K562 (cell line): ENCODE measurements at regions not wholly inside any gene's neighbourhood (a gene's known extent, or its start where the extent isn't known, plus 50 kb on each side); places are given as distances from the start of the nearest gene placed in this dataset.

ENCODE experiments used
- NBN ChIP-seq: fragments of 450-650 bp; IDR thresholded peaks from 2 replicates; pipeline ENCODE4 v1.6.1; 2016; ENCODE audit warnings: low read depth, mild to moderate bottlenecking
- NFIC ChIP-seq: fragments of 450-650 bp; IDR thresholded peaks from 2 replicates; pipeline ENCODE4 v1.6.1; 2017; ENCODE audit warnings: mild to moderate bottlenecking, inconsistent platforms
- RAD21 ChIP-seq, 2 experiments: fragments of 250-450 bp in 1 of 2; fragments of 450-650 bp in 1 of 2; sonication (Bioruptor Pico) in 1 of 2; formaldehyde crosslinking in 1 of 2; IDR thresholded peaks in 1 of 2; conservative IDR thresholded peaks in 1 of 2; 2 replicates each; pipeline versions ENCODE4 v1.4.0 to v1.8.0; 2020 to 2022; ENCODE audit warnings: mild to moderate bottlenecking in 2 of 2, moderate library complexity in 1 of 2
- SRSF9 ChIP-seq: fragments of 200-400 bp; formaldehyde crosslinking; IDR thresholded peaks from 2 replicates; pipeline ENCODE4 v1.6.1; 2017; ENCODE audit warnings: low read depth, low read length, borderline replicate concordance
- ZNF707 ChIP-seq: fragments of 250-450 bp; sonication (Bioruptor Pico); conservative IDR thresholded peaks from 2 replicates; pipeline ENCODE4 v1.8.0; 2022; ENCODE audit warnings: inconsistent platforms, mild to moderate bottlenecking, moderate library complexity
- TF ChIP-seq, protein P1 (sequence below), 3 experiments: IDR thresholded peaks in 2 of 3; conservative IDR thresholded peaks in 1 of 3; 2 replicates each; pipeline ENCODE4 v1.5.1; 2011 to 2012; ENCODE audit warnings: low read length in 3 of 3, mild to moderate bottlenecking in 3 of 3, control low read depth in 2 of 3, improper control_type of control experiment in 1 of 3, inconsistent platforms in 1 of 3, low read depth in 1 of 3, mixed read lengths in 1 of 3, moderate library complexity in 1 of 3; ENCODE audit not compliant: insufficient read depth in 2 of 3
- TF ChIP-seq, protein P2 (sequence below): sonication (generic); formaldehyde crosslinking; IDR thresholded peaks from 2 replicates; pipeline ENCODE4 v1.5.0; 2020; ENCODE audit warnings: missing genetic modification reagents

DNA sequence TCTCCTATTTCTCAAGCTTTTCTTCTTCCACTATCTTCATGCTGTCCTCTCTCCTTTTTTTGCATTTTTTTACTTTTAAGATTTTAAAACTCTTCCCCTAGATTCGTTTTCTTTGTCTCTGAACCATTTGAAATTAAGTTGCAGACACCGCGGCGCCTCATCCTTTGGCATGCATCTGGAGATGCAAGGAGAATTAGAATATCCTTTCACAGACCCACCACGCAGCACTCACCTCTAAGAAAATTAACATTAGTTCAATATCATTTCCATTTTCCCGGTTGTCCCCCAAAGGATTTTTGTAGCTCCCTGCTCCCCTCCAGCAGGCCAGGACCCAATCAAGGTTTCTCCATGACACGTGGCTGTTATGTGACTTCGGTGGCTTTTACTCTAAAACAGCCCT is 88.8 kb downstream of the C1QL2 start:
- TF ChIP-seq, protein P1, sequence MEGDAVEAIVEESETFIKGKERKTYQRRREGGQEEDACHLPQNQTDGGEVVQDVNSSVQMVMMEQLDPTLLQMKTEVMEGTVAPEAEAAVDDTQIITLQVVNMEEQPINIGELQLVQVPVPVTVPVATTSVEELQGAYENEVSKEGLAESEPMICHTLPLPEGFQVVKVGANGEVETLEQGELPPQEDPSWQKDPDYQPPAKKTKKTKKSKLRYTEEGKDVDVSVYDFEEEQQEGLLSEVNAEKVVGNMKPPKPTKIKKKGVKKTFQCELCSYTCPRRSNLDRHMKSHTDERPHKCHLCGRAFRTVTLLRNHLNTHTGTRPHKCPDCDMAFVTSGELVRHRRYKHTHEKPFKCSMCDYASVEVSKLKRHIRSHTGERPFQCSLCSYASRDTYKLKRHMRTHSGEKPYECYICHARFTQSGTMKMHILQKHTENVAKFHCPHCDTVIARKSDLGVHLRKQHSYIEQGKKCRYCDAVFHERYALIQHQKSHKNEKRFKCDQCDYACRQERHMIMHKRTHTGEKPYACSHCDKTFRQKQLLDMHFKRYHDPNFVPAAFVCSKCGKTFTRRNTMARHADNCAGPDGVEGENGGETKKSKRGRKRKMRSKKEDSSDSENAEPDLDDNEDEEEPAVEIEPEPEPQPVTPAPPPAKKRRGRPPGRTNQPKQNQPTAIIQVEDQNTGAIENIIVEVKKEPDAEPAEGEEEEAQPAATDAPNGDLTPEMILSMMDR (IDR thresholded peaks at IDR 0.05 in 2 of 3, conservative IDR thresholded peaks at IDR 0.05 in 1 of 3; ENCODE audit: insufficient read depth in 2 of 3, low read depth in 1 of 3, low read length in 3 of 3) = no peak
- TF ChIP-seq, protein P2, sequence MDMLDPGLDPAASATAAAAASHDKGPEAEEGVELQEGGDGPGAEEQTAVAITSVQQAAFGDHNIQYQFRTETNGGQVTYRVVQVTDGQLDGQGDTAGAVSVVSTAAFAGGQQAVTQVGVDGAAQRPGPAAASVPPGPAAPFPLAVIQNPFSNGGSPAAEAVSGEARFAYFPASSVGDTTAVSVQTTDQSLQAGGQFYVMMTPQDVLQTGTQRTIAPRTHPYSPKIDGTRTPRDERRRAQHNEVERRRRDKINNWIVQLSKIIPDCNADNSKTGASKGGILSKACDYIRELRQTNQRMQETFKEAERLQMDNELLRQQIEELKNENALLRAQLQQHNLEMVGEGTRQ (CRISPR knock-in tag) = no peak
- no peak for TF ChIP-seq ZNF707 (CRISPR knock-in tag)
- no peak for TF ChIP-seq NFIC
- no peak for TF ChIP-seq NBN
- no peak for TF ChIP-seq SRSF9
- no peak for TF ChIP-seq RAD21 (CRISPR knock-in tag; conservative IDR thresholded peaks at IDR 0.05 in 1 of 2, IDR thresholded peaks at IDR 0.05 in 1 of 2)
